ENCODE measurements at regions not wholly inside any gene's neighbourhood (a gene's known extent, or its start where the extent isn't known, plus 50 kb on each side); places are given as distances from the start of the nearest gene placed in this dataset.

DNA sequence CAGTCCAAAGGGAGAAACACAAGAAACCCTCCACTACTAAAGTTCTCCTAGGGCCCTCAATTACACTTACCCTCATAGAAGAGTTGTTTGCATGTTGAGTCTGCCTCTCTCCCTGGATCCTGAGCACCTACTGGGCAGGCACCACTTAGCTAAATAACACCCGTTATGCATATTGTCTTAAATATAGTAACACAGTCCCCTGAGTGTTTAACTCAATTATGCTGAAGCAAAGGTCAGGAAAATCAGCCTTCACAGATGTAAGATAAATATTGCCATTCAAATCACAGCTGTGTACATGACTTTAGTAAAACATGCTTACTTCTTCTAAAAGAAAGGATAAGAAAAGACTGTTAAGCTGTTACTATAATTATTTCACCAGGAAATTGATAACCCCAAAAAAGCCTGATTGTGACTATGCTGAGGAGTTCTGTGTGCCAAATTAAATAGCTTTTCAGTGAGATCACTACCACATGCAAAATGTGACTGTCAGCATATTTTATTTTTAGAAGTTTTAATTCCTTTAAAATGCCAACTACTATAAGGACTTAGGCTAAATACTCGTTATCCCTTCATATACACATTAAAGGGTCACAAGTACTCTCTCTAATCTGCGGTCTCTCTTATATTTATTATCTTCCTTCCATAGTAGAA lies 733.9 kb upstream of the PHF14 start:
- no peak for DNase-seq (ENCODE audit: low spot score)

DNA sequence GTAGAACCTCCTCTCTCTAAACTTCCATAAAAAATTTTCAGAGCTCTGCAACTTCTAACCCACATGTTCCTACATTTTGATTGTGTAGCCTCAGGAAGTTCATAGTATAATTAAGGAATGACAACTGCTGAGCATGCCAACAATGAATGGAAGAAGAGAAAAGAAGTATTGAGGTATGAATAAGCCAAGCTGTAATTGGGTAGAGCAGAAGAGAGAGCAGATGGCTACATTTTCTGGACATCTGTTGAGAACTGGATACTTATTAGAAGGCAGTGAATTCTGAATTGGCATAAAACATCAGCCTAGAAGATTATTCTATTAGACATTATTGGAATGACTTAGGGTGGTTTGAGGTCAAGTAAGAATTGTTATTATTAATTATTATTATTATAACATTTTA lies 728.3 kb upstream of the PHF14 start:
- DNase-seq (ENCODE audit: low spot score), result no peak

DNA sequence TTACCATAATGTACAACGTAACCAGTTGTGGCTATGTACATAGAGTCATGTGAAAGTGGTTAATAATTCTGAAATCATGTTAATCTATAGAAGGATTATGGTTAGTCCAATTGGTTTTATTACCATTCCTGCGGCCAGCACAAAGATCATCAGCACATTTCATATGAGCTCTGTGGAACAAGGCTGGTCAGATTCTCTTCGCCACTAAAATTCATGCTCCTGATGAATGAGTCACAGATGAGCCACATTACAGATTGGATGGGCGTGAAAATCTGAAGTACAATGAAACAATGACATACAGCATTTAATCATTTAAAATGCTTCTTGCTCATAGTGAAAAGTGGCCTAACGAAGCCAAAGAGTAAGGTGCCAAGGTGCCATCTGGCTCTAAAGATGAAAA lies 716.2 kb upstream of the PHF14 start:
- no peak for DNase-seq (ENCODE audit: low spot score)

DNA sequence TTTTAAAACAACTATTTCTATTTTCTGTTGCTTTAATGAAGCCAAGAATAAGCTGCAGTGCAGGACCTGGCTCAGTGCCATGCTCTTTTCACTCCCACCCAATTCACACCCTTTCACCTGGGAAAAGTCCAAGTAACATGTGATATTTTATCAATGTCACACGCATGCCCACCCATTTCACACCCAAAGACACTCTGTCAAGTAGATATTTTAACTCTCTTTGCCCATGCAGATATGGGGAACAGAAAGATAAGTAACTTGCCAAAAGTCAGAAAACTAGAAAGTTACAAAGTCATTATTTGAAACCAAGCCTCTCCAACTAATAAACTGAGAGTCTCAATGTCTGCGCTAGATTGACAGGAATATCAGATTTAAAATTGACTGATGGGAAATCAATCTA lies 706.7 kb upstream of the PHF14 start:
- DNase-seq (ENCODE audit: low spot score), result no peak

DNA sequence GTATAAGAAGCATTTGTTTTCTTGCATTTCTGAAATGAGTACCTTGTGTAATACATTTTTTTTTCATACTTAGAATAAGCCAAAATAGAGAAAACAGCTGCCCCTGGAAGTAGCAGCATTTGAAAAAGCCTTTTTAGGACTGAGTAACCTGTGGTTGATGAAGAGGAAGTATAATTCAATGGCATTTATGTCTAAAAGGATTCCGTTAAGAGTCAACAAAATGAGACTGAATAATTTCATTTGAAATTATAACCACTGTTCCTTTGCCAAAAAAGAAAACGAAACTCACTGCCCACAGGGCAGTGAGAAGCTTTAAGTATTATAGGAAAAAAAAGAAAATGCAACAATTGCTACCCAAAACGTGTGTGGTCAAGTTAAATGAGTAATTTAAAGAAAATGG lies 705.6 kb upstream of the PHF14 start:
- no peak for DNase-seq (ENCODE audit: low spot score)

DNA sequence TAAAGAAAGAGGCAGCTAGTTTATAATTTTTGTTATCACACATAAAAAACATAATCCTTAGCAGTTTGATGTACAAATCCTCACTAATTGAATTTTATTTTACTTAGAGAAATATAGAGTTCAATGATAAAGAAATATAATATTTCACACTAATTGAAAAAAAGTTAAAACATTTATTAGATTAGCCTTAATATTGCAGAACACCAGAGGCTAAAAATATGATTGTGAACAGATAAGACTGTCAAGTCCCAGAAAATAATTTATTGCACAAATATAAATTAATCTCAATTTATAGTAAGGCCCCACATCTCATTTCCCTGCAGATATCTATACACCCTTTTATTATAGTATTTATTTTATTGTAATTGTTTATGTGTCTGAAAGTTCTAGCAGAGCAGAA lies 690.8 kb upstream of the PHF14 start:
- DNase-seq (ENCODE audit: low spot score), result no peak

DNA sequence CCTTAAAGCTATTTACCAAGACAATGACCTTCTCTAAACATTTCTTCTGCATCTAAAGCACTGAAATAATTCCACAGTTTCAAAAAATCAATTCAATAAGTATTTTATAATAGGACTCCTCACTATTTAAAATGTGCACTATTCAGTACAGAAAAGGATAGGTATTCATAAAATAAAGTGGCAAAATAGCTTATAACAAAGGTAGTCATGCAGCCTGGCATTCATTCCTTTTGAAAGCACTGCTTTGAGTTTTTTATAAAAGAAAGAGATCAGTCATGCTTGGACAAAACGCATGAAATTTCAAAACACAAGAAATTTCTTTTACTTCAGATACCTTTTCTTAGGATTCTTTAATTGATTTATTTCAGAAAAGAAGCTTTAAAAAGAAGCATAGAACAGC lies 689.7 kb upstream of the PHF14 start:
- no peak for DNase-seq (ENCODE audit: low spot score)

DNA sequence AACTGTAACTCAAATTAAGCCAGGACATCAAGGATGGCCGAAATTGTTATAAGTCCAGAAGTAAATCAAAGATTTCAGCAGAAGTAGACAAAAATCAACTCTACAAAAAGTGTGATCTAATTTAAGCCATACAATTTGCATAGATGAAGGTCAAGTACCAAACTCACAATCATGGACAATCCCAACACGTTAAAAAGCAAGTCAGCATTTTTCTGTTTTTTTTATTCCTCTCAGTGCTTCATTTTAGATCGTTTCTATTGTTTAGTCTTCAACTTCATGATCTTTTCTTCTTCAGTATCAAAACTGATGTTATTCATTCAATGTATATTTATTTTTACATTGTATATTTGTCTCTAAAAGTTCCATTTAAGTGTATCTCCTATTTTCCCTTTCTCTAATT lies 674.3 kb upstream of the PHF14 start:
- no peak for DNase-seq (ENCODE audit: low spot score)

DNA sequence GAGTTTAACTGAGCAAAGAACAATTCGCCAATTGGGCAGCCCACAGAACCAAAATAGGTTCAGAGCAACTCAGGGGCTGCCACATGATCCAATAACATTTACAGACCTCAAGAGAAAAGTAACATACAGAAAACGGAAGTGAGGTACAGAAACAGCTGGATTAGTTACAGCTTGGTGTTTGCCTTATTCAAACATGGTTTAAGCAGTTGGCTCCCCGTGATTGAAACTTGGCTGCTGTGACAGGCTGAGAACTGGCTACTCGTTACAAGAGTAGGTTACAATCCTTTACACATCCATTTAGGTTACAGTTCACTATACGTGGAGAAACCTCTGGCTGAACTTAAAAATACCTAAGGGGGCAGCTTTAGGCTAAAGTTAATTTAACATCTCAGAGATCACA lies 673.1 kb upstream of the PHF14 start:
- no peak for DNase-seq (ENCODE audit: low spot score)

DNA sequence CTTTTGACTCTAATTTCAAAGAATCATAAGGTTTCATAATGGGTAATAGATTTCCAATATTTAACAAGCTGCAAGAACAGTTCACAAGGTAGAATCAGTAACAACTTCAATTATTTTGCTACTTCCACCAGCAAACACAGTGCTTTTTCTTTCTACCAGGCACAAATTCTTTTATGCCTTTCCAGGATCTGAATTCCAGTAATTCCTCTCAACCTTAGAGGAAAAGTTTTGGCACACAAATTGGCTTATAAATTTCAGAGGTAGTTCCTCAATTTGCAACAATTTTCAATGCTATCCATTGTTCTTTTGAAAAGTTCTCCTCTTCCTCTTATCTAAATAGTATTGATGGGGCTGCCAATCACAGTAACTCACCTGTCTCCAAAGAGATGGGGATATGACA lies 665.4 kb upstream of the PHF14 start:
- no peak for DNase-seq (ENCODE audit: low spot score)

DNA sequence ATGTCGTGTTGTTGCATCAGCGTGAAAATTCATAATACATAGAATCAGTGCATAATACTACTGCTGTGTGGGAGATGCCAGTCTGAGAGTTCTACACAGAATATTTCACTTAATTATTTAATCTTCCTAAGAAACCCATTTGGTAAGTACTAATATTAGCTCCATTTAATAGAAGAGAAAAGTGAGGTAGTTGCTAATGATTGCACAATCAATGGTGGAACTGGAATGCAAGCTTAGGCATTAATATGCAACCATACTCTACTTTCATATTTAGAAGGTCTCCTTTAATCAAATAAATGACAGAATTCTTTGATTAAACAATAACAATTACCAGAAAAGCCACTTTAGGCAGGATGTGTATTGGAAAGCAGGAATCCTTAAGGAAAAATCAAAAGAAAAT lies 660.7 kb upstream of the PHF14 start:
- DNase-seq (ENCODE audit: low spot score), result no peak

DNA sequence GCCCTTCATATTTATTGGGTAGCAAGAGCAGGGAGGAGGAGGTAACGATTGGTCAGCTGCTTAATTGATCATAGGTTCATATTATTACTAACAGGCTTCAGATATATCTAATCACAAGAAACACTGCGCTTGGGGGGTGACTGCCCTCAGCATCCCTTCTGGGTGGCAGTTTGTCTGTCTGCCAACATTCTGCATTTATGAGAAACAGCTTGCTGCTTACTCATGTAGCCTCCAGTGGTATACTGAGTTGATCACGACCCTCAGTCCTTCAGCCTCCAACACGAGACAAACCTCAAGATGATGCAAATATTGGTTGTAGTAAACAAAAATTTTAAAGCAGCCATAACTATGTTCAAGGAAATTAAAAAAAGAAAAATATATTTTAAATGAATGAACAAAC lies 657.8 kb upstream of the PHF14 start:
- no peak for DNase-seq (ENCODE audit: low spot score)

DNA sequence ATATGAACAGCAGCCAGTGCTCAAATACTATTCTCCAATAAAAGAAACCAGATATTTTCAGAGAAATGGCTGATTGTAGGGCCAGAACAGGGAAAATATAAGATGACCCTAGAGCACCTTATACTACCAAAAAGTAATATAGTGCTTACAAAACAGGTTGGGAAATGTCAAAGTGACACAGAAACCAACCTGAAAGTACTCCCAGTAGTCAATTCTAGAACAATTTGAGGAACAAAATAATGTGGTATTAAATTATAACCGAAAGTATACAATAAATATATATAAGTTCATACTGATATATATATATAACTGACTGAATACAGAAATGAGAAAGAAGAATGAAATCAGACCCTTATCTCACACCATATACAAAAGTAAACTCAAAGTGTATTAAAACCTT lies 657.2 kb upstream of the PHF14 start:
- no peak for DNase-seq (ENCODE audit: low spot score)

DNA sequence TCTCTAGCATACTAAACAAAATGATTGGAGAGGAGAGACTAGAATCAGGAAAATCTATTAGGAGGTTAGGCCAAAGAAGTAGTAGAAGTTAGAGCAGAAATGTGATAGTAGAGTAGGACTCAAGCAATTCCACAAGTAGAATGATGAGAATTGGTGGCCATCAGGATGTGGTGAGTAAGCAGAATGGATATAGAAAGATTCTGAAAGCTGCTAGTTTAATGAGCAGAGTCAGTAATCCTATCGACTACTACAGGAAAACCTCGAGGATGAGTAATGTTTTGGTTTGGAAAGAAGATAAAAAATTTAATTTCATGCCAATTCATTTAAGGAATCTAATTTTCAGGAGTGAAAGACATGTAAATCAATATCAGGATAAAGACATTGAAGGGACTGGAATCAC lies 648.3 kb upstream of the PHF14 start:
- DNase-seq (ENCODE audit: low spot score), result no peak

DNA sequence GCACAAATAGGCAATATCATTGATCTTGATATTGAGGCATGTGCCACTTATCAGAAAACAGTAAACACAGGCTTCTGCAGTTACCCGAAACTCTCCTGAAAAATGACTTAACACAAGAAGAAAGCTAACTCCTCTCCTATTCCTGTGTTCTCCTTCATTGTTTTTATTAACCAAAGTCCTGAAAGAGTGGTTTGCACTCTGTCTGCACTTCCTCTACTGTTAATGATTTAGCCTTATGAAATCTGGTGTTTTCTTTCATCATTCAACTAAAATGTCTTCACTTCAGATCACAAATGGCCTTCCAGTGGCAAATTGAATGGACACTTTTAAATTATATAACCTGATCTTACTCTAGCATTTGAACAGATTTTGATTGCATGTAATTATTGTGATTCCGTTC lies 630.6 kb upstream of the PHF14 start:
- no peak for DNase-seq (ENCODE audit: low spot score)

DNA sequence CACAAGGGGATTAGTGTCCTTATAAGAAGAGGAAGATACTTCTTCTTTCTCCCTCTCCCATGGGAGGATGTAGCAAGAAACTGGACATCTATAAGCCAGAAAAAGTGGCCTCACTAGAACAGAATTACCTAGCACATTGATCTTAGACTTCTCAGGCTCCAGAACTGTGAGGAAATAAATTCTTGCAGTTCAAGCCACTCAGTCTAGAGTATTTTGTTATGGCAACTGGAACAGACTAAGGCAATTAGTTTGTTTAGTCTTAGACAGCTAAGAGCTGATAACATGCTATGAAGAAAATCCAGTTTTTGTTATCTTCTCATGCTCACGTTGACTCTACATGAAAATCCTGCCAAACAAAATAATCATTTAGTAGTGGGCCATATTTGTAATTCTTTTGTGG lies 627.6 kb upstream of the PHF14 start:
- DNase-seq (ENCODE audit: low spot score), result no peak

DNA sequence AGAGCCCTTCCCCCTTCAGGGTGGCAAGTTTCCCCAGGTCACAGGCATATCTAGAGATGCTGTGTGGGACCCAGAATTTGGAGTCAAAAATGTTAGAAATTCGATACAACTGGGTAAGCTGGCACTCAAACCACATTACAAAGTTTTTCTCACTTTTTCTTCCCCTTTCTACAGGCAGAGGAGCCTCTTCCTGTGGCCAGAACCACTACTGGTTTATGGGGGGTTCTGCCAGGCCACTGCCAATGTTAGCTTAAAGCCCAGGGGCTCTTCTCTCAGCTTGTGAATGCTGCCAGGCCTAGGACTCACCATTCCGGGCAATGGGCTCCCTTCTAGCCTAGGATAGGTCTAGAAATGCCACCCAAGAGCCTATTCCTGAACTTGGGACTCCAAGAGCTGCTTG lies 617.9 kb upstream of the PHF14 start:
- DNase-seq (ENCODE audit: low spot score), result no peak

DNA sequence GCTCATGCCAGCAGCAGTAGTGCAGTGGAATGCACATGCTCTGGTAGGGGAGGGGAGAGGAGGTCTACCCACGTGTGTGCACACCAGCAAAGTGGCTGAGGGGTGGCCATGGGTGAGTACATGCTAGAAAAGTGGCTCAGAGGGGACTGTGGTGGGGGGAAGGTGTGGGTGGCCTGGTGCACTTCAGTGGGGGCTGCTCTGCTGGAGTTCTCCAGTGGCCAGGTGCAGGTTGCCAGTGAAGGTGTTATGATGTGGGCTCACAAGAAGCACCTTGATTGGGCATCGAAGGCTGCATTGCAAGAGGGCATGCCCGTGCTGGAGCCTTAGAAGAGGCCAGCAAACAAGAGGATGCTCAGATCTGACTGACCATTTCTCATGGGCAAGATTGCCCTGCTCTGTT lies 613.6 kb upstream of the PHF14 start:
- DNase-seq (ENCODE audit: low spot score), result no peak

DNA sequence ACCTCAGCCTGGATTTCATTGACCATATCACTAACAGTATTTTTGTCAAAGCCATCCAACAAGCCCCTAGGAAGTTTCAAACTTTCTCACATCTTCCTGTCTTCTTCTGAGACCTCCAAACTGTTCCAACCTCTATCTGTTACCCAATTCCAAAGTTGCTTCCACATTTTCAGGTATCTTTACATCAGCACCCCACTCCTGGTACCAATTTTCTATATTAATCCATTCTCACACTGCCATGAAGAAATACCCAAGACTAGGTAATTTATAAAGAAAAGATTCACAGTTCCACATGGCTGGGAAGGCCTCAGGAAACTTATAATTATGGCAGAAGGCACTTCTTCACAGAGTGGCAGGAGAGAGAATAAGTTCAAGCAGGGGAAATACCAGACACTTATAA lies 571.9 kb upstream of the PHF14 start:
- DNase-seq (ENCODE audit: low spot score), result no peak

DNA sequence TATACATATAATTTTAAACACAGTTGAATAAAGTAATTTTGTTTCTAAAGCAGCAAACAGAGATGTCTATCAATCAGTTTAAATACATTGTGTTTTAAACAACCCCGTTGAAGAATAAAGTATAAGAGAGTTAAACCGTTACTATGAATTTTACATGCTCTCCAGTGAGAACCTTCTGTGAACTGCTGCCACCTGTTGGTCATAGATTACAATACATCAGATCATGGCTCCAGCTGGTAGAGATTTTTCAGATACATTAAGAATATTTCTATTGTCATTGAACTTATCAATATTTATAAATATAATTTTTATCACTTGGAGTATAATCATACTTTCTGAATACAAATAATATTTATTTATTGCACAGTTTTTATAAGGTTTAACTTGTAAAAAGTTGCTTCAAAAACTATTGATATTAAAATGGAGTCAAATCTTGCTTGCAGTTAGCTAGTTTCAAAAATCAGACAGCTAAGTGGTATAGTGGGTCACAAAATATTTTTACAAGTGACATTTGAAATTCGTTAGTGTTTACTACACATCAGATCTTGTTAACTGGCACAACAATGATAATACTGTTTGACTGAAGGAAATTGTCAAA lies 561.2 kb upstream of the PHF14 start:
- DNase-seq (ENCODE audit: low spot score), result no peak

DNA sequence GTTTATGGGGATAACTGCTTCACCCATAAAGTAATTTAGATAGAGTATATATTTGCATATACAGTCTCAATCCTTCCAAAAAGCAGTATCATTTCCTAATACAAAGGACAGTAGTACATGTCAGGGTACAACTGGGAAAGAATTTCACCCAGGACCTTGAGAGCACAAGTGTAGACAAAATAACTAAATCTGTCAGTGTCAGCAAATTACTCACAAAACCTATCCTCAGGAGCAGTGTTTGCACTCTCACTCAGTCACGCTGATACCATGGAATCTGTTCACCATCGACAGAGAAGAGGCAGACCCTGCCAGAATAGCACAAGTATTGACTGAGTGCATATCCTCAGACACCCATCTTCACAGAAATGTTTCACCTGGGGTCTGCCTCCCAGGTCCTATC lies 554.7 kb upstream of the PHF14 start:
- no peak for DNase-seq (ENCODE audit: low spot score)

DNA sequence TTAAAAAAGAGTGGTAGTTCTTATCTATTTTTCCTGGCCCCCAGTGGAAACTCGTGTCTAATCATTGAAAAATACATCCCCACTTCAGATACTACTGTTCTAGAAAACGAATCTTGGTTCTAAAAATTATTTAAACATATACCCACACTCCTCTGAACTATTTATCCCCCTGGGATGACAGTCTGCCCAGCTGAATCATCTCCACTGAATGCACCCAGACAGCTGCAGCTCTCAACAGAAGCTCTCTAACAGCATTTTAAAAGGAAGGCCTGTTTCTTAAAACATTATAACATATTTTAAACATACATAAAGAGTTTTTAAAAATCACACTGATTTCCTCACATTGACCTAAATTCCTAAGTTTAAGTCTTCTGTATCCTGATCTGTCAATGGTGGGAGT lies 544.6 kb upstream of the PHF14 start:
- no peak for DNase-seq (ENCODE audit: low spot score)

DNA sequence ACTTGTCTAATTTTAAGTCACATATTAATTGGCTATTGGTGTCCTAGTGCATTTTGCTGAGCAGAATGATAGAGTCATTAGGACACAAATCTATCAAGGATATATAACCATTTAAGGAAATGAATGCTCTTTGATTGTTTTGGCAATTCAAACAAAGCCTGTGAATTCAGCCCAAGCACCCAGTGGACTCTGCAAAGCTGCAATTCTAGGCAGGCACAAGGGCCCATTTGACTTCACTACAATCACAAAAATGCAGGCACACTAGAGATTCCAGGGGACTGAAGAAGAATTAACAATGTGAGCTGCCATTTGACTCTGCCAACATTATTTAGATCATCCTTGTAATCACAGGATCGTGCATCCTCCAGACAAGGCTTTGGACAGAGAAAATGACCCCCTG lies 544.2 kb upstream of the PHF14 start:
- no peak for DNase-seq (ENCODE audit: low spot score)

DNA sequence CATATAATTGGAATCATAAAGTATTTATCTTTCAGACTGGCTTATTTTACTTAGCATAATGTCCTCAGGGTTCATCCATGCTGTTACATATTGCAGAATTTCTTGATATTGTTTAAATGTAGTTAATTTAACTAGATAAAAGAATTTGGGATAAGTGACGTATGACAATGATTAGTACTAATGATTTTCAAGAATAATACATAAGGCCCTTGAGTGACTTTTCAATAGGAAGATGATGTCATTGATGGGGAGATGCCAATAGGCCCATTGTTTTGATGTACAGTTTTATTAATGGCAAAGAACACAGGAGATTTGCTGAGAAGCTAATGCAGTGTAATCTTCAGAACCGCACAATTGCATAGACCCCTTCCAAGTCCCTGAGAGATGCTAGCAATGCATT lies 537.4 kb upstream of the PHF14 start:
- no peak for DNase-seq (ENCODE audit: low spot score)
